Stimulated activated CD8-positive, alpha-beta memory T cell treated with anti-CD3 and anti-CD28 coated beads, Interleukin-4, amount 100 ng/mL, for 1 hour (primary cell): ENCODE measurements at regions not wholly inside any gene's neighbourhood (a gene's known extent, or its start where the extent isn't known, plus 50 kb on each side); places are given as distances from the start of the nearest gene placed in this dataset.

Experiments
- DNase-seq, 2 donors: peaks; one replicate each; pipeline ENCODE4 v3.0.0-alpha.2; 2020; ENCODE audit warnings: low read depth in 2 of 2, low spot score in 1 of 2

DNA sequence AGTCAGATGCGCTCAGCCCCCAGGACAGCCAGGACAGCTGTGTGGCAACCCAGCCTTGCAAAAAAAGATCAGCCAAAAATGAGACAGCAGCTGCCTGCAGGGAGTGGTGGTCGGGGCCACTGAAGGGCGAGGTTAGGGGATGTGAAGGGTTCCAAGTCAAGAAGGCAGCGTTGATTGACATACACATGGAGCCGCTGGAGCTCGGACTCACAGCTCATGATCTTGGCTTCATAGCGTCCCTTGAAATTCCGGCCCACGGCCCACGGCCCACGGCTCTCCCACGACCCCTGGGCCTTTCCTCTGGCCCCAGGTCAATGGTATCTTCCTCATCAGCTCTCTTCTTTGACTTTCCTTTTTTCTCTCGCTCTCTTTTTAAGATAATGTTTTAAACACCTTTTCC lies 390.0 kb upstream of the IRX4 start:
- no peak for DNase-seq

DNA sequence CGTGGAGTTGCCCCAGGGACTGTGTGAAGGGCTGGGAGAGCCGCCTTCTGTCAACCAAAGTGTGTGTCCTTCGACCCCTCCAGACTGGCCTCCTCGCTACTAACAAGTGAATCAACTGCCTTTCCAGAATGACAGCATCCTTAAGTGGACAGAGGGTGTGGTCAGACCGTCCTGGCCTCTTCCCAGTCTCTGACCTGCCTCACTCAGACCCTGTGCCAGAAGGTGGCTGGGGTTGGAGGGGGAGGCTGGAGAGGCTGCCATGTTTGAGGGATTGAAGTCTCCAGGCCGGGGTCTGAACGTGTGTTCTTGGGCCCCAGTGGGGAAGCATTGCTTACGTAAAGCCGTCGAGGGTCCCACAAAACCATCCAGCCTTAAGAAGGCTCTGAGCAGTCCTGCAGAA lies 389.3 kb upstream of the IRX4 start:
- DNase-seq, result no peak

DNA sequence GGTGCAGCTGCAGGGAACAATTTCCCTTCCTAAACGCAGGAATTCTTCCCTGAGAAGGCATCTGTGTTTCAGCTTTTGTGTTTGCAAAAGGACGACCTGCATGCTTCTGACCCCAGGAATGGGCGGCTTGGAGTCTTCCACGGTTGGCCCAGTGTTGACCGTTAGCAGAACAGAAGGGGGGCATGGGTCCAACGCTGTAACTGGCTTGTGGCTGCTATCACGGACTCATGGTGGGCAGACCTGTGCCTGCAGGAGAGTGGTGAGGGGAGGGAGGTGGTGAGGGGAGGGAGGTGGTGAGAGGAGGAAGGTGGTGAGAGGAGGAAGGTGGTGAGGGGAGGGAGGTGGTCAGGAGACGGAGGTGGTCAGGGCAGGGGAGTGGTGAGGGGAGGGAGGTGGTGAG lies 388.6 kb upstream of the IRX4 start:
- no peak for DNase-seq

DNA sequence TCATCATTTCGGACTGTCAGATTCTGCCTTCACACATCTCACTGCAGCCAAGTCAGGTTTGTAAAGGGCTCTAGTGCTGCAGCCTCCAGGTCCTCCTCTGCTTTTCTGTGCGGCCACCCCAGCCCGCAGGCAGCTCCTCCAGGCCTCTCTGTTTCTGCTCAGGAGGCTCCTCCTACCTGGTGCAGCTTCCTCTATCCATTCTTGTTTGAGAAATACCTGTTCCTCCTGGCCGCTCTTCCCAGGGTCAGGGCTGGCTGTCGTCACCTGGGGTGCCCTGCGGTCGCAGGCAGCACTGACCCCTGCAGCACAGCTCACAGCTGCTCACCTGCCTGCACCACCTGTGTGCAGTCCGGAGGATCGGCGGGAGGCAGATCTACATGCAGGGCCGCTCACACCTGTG lies 387.7 kb upstream of the IRX4 start:
- no peak for DNase-seq

GRCh38 chr5:2269656-2270055 lies 386.9 kb upstream of the IRX4 start:
- no peak for DNase-seq

- no peak for DNase-seq
These were observed 385.3 kb upstream of the IRX4 start for GRCh38 chr5:2267991-2268390.

DNA sequence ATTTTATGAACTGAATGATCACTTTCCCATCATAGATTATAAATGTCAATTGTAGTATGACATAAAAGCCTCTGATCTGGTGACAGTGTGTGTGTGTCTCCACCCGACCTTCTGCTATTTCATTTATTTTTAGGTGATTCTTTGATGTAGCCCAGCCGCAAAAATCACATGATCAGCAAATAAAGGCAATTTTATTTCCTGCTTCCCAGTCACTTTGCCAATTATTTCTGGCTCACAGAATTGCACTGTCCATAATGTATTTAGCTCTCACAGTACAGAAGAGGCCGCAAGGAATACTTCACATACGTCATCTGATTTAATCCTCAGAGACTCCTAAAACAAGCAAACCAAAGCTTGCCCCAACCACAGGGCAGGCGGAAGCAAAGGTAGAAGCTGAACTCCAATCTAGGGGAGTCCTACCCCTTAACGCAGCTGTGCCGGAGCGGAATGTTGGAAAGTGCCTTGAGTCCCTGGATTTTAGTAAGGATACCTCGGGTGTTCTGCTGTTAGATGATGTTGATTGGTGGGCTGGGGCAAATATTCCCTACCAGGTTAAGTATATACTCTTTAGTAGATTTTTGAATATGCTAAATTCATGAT lies 384.0 kb upstream of the IRX4 start:
- DNase-seq, result no peak

DNA sequence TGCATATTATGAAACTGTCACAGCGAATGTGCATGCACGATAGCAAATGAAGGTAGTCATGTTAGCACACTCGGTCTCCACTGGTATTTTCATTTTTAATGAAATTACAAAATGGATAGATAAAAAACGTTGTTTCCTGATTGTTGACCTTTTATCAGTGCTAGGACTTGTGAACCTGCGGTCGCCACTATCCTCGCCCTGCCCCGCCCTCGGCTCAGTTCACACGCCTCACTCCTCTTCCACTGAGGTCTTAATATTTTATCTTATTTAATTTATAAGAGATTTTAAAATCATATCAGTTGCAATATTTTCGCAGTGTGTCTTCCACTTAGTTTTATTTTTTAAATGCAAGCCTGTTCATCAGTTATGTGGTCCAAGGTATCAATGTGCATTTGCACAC lies 382.6 kb upstream of the IRX4 start:
- no peak for DNase-seq

DNA sequence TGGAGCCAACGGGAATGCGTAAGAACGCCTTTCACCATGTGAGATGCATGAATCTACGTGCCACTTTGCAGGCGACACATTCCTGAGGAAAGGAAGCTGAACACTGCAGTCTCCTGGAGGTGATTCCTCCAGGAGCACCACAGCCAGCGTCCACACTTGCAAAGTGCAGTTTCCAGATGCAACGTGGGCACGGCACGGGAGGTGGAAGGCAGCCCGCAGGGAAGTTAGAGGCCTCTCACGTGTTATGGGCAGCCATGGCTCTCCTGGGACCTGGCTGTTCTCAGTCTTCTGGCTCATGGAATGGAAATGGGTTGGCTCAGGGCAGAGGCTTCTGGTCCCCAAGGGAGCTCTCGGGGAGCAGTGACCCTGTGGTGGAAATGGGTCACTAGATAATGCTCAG lies 381.0 kb upstream of the IRX4 start:
- no peak for DNase-seq

GRCh38 chr5:2262620-2263019 lies 379.9 kb upstream of the IRX4 start:
- no peak for DNase-seq

DNA sequence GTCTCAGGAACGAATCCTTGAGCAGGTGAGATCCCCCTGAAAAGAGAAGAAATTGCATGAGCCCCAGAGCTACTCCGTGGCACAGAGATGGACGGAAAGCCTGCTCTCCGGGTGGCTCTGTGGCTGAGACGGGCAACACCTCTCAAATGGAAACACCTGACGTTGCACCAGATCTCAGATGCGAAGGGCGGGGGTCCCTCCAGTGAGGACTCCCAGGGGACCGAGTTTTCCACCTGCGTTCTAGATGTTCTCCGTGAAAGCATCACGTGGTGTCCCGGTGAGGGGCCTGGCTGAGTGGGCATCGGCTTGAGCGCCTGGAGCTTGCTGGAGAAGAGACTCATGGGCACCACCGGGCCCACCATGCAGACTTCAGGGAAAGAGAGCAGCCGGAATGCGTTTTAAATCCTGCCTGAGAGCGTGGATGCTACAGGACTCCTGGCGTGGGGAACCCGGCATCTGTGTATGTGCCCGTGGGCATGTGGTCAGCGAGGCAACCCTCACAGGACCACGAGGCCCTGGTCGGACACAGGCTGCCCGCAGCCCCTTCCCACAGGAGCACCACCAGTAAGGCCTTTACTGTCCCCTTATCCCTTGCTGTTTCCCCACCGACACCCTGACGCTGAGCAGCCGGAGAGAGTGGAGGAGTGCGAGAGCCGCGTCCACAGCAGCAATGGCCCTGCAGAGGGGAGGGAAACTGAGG lies 378.4 kb upstream of the IRX4 start:
- DNase-seq, result no peak

GRCh38 chr5:2260211-2261003 lies 377.7 kb upstream of the IRX4 start:
- no peak for DNase-seq

DNA sequence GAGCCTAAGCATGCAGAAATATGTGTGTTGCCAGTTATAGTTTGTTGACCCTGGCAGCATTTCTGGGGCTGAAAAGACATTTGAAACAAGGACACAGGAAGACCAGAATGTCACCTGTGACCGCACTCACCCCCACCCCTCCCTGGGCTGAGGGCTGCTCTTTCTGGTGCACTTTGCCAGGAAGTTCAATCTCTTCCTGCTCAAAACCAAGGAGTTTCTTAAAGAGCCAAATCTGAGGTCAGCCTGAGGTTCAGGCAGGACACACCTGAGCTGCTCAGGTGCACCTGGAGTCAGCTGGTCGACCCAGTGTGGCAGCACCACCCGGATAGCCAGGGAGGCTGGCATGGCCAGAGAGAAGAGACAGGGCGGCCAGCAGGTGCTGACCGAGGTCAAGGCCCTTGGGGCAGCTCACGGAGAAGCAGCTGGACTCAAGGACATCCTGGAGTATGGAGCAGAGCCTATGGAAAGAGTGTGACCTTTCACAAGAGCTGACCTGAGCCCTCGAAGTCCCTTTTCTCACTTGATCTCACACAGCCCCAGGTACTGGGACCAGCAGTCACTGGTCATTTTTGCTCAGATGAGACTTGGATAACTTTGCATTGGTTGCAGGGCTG lies 376.9 kb upstream of the IRX4 start:
- DNase-seq, result no peak

- DNase-seq, result no peak
These were observed 376.1 kb upstream of the IRX4 start for GRCh38 chr5:2258861-2259260.

DNA sequence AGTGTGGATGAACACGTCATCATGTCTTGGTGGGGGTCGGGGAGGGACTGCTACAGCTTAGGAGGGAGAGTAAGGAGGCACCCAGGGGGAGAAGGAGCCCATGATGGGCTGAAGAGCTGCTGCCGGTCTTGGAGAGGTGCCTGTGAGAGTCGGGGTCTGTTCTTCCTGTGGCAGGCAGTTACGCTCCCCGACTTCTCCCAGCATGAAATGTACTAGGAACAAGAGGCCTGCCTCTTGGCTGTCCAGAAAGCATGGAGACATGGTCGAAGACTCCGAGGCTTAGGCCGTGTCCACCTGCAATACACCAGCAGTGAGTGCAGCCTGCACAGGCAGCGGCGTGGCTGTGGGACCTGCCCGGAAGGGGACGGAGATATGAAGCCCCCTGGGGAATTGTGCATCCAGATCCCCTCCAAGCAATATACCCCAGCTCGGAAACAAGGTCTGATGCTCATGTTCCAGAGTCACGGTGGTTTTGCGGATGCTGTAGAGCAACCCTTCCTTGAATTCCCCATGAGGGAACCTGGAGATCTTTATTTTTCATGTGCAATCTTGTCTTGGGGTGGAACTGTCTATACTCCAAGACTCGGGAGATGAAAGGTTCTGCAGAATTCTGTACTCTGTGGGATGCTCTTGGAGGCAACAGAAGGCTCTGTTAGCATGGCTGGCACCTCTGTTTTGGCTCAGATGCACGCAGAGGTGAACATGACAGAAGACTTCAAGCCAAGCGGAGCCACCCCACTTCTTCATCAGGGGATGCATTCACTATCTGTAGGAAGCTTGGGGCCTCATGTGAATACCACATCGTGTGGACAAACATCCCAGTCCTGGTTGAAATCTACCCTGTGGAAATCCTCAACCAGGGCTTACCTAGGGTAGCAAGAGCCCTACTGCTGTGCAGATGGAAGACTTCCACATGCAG lies 374.9 kb upstream of the IRX4 start:
- no peak for DNase-seq

DNA sequence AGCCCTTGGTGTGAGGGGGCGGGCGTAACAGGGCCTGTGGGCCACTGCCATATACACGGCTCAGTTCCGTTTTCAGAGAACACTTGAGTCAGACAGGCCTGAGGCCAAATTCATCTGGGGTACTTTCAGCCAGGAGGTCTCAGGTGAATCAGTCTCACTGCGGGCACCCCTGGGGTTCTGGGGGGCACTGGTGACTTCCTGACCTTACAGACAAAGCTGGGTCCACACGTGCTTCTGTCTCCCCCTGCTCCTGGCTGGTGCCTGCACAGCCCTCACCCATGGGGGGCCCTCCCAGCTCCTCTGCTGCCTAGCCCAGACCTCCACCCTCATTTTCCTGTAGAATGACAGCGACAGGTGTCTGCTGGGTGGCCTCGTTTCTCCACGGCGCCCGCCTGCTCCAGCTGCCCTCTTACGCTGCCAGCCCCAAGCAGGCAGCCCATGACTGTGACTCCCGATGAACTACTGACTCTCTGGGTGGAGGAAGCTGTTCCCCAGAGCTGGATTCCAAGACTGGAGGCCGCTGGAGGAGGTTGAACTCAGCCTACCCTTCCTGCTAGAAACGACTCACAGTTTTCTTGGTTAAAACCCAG lies 374.1 kb upstream of the IRX4 start:
- no peak for DNase-seq

DNA sequence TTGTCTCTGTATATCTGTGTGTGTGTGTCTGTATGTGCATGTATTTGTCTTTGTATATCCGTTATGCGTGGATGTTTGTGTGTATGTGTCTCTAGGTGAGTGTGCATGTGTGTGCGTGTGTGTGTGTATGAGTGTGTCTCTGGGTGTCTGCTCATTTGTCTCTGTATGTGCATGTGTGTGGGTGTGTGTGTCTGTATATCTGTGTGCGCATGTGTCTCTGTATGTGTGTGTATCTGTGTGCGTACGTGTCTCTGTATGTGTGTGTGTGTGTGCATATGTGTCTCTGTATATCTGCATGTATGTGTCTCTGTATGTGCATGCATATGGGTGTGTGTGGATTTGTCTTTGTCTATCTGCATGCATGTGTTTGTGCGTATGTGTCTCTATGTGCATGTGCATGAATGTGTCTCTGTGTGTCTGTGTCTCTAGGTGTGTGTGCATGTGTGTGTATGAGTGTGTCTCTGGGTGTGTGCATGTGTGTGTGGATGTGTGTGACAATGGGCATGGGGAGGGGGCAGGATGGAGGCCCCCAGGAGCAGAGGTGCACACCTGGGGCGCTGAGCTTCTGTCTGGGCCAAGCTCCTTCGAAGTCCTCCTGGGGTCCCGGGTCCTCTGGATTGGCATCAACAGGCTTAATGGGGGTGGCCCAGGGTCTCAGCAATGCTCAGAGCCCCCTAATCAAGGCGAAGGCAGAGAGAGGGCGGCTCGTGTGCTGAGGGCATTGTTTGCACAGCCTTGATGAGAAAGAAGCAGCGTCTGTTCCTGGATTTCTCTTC lies 373.4 kb upstream of the IRX4 start:
- no peak for DNase-seq

DNA sequence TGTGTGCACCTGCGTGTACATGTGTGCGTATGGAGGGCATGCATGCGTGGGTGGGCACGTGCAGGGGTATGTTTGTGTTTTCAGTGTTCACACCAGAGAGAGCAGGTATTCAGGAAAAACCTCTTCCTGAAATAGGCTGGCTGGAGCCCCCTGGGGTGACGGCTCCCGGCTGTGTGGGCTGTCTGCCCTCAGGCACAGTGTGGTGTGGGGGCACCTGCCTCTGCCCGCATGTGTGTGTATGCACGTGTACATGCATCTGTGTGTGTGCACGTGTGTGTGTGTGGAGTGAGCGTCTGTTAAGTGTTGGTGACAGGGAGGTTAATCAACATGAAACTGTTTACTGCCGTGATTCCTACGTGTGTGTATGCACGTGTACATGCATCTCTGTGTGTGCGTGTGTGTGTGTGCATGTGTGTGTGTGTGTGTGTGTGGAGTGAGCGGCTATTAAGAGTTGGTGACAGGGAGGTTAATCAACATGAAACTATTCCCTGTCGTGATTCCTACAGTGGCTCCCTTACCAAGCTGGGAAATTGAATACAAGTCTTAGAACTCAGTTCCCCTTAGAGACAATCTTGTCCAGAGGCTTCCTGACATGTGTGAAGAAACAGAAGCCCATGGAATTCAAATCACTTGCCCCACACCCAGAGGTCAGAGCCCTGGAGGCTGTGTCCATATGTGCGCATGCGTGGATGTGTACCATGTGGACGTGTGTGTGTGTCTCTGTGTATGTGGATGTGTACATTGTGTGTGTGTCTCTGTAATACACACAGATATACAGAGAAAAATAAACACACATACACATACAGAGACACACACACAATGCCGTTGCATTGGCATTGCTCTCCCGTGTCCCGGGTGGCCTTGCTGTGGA lies 372.4 kb upstream of the IRX4 start:
- no peak for DNase-seq

DNA sequence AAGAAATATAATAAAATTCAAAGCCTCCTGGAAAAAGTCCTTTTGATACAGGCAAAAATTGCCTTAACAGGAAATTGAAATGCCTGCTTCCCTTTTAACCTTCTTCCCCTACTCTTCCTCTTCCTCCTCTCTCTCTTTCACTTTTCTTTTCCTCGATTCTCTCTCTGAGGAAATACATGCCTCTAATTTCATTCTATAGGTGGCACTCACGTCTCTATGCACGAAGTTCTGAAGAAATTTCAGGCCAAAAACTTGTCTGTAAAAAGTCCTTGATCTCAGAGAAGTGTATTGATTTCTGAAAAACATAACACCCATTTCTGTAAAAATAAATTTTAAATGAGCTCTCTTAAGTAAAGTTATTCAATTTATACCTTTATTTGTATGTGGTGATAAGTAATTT lies 371.7 kb upstream of the IRX4 start:
- no peak for DNase-seq
